ENCODE measurements at regions not wholly inside any gene's neighbourhood (a gene's known extent, or its start where the extent isn't known, plus 50 kb on each side); places are given as distances from the start of the nearest gene placed in this dataset.

DNA sequence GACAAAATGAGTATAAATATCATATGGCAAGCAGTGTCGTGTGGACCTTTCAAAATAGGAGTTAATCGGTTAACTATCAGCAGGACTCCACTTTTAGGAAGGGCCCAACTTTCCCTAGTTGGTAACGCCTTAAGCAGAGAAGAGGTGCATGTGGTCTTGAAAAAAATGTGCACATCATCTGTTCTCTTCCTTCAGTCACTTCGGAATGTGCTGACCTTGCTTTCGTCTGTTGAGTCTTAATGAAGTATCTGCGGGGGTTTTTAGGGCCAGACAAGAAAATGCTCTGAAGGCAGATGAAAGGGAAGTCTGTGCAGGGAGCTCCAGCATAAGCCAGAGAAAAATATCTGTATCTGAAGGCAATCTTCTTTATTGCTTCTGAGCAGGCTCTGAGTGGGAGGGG lies 185.2 kb downstream of the AEBP2 start:
- TF ChIP-seq, protein P1, sequence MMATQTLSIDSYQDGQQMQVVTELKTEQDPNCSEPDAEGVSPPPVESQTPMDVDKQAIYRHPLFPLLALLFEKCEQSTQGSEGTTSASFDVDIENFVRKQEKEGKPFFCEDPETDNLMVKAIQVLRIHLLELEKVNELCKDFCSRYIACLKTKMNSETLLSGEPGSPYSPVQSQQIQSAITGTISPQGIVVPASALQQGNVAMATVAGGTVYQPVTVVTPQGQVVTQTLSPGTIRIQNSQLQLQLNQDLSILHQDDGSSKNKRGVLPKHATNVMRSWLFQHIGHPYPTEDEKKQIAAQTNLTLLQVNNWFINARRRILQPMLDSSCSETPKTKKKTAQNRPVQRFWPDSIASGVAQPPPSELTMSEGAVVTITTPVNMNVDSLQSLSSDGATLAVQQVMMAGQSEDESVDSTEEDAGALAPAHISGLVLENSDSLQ (IDR thresholded peaks at IDR 0.05), result no peak
- TF ChIP-seq HDGF (IDR thresholded peaks at IDR 0.05; ENCODE audit: borderline replicate concordance), result no peak

Measured in HEK293T (cell line).